PC-9 (cell line): ENCODE measurements at regions not wholly inside any gene's neighbourhood (a gene's known extent, or its start where the extent isn't known, plus 50 kb on each side); places are given as distances from the start of the nearest gene placed in this dataset.

Experiments used
- BruUV-seq: library from RNA; stranded (reverse); fragments of 400-500 nt; replicated peaks from 2 replicates; lab custom pipeline; 2021; lab: Mats Ljungman, UMichigan
- CTCF ChIA-PET: fragments of 300-600 bp; sonication (Branson Sonifier 250); formaldehyde crosslinking; loops from one replicate; lab custom pipeline; 2022; ENCODE audit warnings: antibody characterized with exemption; lab: Charles Lee
- POLR2A ChIA-PET: fragments of 300-600 bp; sonication (Branson Sonifier 250); formaldehyde crosslinking; loops from one replicate; lab custom pipeline; 2022; ENCODE audit warnings: antibody characterized with exemption; ENCODE audit not compliant: unreplicated experiment; lab: Charles Lee
- DNase-seq, 2 experiments: peaks; one replicate each; pipeline versions ENCODE4 v3.0.0 to v3.0.0-alpha.2; 2015 to 2022; ENCODE audit warnings: mixed read lengths in 1 of 2
- H2AFZ ChIP-seq: fragments of 200-600 bp; sonication (generic); 2 replicates; pipeline ENCODE4 v1.8.1; 2017; ENCODE audit warnings: antibody characterized with exemption
- H3F3A ChIP-seq: fragments of 200-600 bp; sonication (generic); 2 replicates; pipeline ENCODE4 v1.8.1; 2017; ENCODE audit warnings: antibody characterized with exemption, mild to moderate bottlenecking, low read depth; ENCODE audit not compliant: insufficient read depth
- H3K27ac ChIP-seq: fragments of 200-600 bp; sonication (generic); 2 replicates; pipeline ENCODE4 v1.6.1; 2016; ENCODE audit warnings: mixed run types
- H3K27me3 ChIP-seq: fragments of 200-600 bp; sonication (generic); 2 replicates; pipeline ENCODE4 v1.6.1; 2016; ENCODE audit warnings: low read depth, mixed run types; ENCODE audit not compliant: insufficient read depth
- H3K36me3 ChIP-seq: fragments of 200-600 bp; sonication (generic); 2 replicates; pipeline ENCODE4 v1.6.1; 2016; ENCODE audit warnings: low read depth, mixed run types
- H3K4me1 ChIP-seq: fragments of 200-600 bp; sonication (generic); replicated peaks from 2 replicates; pipeline ENCODE4 v1.6.1; 2016; ENCODE audit warnings: mixed run types; ENCODE audit not compliant: insufficient read depth
- H3K4me2 ChIP-seq: fragments of 200-600 bp; sonication (generic); 2 replicates; pipeline ENCODE4 v1.6.1; 2017; ENCODE audit warnings: mixed run types
- H3K4me3 ChIP-seq: fragments of 200-600 bp; sonication (generic); 2 replicates; pipeline ENCODE4 v1.6.1; 2016; ENCODE audit warnings: mixed run types
- H3K79me2 ChIP-seq: fragments of 200-600 bp; sonication (generic); 2 replicates; pipeline ENCODE4 v1.6.1; 2017; ENCODE audit warnings: low read depth, mixed run types
- H3K9me2 ChIP-seq: fragments of 200-600 bp; sonication (generic); 2 replicates; pipeline ENCODE4 v1.8.1; 2017; ENCODE audit warnings: mild to moderate bottlenecking; ENCODE audit not compliant: insufficient read depth
- H3K9me3 ChIP-seq: fragments of 200-600 bp; sonication (generic); 2 replicates; pipeline ENCODE4 v1.8.1; 2016; ENCODE audit warnings: low read depth; ENCODE audit not compliant: insufficient read depth
- H4K20me1 ChIP-seq: fragments of 200-600 bp; sonication (generic); 2 replicates; pipeline ENCODE4 v1.8.1; 2017; ENCODE audit not compliant: insufficient read depth
- EZH2 ChIP-seq: fragments of 200-600 bp; sonication (generic); IDR thresholded peaks from 2 replicates; pipeline ENCODE4 v1.8.0; 2017; ENCODE audit warnings: antibody characterized with exemption, low read depth
- intact Hi-C: fragments of 100-400 bp; cut with micrococcal nuclease; formaldehyde crosslinking; loops from one replicate; pipeline ENCODE4 v1.10.0; 2022; ENCODE audit not compliant: unreplicated experiment
- TF ChIP-seq, protein P1 (sequence below): fragments of 200-600 bp; sonication (generic); conservative IDR thresholded peaks from 2 replicates; pipeline ENCODE4 v1.6.1; 2017; ENCODE audit warnings: mixed run types, antibody characterized with exemption, mild to moderate bottlenecking, moderate library complexity

DNA sequence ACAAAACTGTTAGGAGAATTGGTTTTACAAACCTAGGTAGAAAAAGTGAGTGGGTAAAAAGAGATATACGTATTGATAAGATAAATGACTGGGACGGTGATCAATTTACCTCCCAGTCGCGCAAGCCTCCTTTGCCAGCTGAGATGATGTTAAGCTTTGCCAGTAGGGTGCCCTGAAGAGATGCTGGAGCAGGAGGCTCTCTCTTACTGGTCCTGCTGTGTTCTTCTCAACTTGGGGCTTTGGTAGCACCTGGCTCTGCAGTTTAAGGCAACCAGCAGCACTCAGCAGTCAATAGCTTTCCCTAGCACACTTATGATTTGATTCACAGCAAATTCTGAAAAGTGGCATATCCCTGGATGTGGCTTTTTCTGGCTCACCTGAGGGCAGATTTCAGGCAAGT is 1461.7 kb downstream of the ADGRL3 start:
- CTCF ChIA-PET, result no interaction called here

DNA sequence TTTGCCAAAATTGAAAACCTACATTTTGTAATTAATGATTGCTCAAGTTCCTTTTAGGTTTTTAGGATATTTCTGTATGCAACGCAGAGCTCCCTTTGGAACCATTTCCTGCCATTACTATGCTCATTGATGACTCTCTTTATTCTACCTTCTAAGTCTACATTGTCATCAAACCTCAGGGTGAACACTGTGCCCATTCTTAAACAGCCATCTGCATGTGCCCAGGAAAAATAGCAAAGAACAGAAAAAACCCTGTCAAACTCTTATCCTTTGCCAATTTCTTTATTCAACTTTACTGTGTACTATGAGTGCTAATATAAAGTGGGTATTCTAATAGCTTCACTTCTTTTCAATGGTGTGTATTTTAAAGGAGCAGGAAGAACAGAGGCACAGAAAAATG is 1455.9 kb downstream of the ADGRL3 start:
- ChIA-PET POLR2A (no interaction called here), CTCF (no interaction called here)
- intact Hi-C loops, result no loop called here
- Histone ChIP-seq H3K9me3 (no peaks in the 10 kb centered on the region), H3K36me3 (no peaks in the 10 kb centered on the region), H3K27me3 (no peaks in the 10 kb centered on the region), H2AFZ (no peak overlapping the region), H4K20me1 (no peaks in the 10 kb centered on the region), H3F3A (no peaks in the 10 kb centered on the region), H3K4me3 (no peak overlapping the region), H3K79me2 (no peaks in the 10 kb centered on the region), H3K4me2 (no peak overlapping the region), H3K27ac (no peak overlapping the region), H3K9me2 (no peaks in the 10 kb centered on the region), H3K4me1 (no peaks in the 10 kb centered on the region)
- no TSS peak for BruUV-seq
- TF ChIP-seq EZH2, result no peak
- TF ChIP-seq, protein P1, sequence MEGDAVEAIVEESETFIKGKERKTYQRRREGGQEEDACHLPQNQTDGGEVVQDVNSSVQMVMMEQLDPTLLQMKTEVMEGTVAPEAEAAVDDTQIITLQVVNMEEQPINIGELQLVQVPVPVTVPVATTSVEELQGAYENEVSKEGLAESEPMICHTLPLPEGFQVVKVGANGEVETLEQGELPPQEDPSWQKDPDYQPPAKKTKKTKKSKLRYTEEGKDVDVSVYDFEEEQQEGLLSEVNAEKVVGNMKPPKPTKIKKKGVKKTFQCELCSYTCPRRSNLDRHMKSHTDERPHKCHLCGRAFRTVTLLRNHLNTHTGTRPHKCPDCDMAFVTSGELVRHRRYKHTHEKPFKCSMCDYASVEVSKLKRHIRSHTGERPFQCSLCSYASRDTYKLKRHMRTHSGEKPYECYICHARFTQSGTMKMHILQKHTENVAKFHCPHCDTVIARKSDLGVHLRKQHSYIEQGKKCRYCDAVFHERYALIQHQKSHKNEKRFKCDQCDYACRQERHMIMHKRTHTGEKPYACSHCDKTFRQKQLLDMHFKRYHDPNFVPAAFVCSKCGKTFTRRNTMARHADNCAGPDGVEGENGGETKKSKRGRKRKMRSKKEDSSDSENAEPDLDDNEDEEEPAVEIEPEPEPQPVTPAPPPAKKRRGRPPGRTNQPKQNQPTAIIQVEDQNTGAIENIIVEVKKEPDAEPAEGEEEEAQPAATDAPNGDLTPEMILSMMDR, result no peak
- no peak for DNase-seq

More for the DNA sequence above, 1461.7 kb downstream of the ADGRL3 start:
- Histone ChIP-seq H4K20me1 (no peaks in the 10 kb centered on the region), H3K79me2 (no peaks in the 10 kb centered on the region), H3K9me3 (no peaks in the 10 kb centered on the region), H3K4me3 (no peak overlapping the region), H3F3A (no peaks in the 10 kb centered on the region), H3K27me3 (no peaks in the 10 kb centered on the region), H3K36me3 (no peaks in the 10 kb centered on the region), H3K4me2 (no peak overlapping the region), H3K27ac (no peak overlapping the region), H3K4me1 (no peaks in the 10 kb centered on the region), H3K9me2 (no peaks in the 10 kb centered on the region), H2AFZ (no peak overlapping the region)
- POLR2A ChIA-PET, result no interaction called here
- TF ChIP-seq, protein P1, result no peak
- no peak for TF ChIP-seq EZH2
- no peak for DNase-seq
- intact Hi-C loops, result no loop called here
- BruUV-seq, result no TSS peak

DNA sequence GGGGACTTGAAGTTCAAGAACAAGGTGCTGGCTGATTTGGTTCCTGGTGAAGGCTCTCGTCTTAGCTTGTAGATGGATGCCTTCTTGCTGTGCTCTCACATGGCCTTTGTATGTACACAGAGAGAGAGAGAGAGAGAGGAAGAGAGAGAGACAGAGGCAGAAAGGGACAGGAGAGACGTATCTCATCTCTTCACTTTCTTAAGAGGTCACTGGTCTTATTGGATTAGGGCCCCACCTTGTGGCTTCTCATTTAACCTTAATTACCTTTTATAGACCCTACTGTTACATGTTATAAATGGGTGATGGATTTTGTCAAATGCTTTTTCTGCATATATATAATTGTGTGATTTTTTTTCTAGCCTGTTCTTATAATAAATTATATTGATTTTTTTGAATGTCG is 1444.2 kb downstream of the ADGRL3 start:
- H3K27me3 ChIP-seq, result no peaks in the 10 kb centered on the region
- H3F3A ChIP-seq, result no peaks in the 10 kb centered on the region
- H3K4me2 ChIP-seq, result no peak overlapping the region
- no peaks in the 10 kb centered on the region for H3K9me3 ChIP-seq
- no peak overlapping the region for H3K27ac ChIP-seq
- H3K36me3 ChIP-seq, result no peaks in the 10 kb centered on the region
- H3K4me3 ChIP-seq, result no peak overlapping the region
- H2AFZ ChIP-seq, result no peak overlapping the region
- ChIA-PET CTCF (no interaction called here), POLR2A (no interaction called here)
- no peaks in the 10 kb centered on the region for H3K79me2 ChIP-seq
- no peaks in the 10 kb centered on the region for H4K20me1 ChIP-seq
- TF ChIP-seq, protein P1, result peak; percentile 51
- no peak for TF ChIP-seq EZH2
- H3K9me2 ChIP-seq, result no peaks in the 10 kb centered on the region
- intact Hi-C loops, result no loop called here
- no TSS peak for BruUV-seq
- H3K4me1 ChIP-seq, result no peaks in the 10 kb centered on the region
- DNase-seq, result peak in 1 of 2 experiments; percentile 10
